Gastroesophageal sphincter (tissue), 3 donors: ENCODE measurements at regions not wholly inside any gene's neighbourhood (a gene's known extent, or its start where the extent isn't known, plus 50 kb on each side); places are given as distances from the start of the nearest gene placed in this dataset.

Experiments used
- CTCF ChIP-seq, 4 experiments: fragments of 200-600 bp in 2 of 4; fragments of 450-650 bp in 2 of 4; sonication (generic) in 1 of 4; IDR thresholded peaks; one replicate each; pipeline ENCODE4 v1.5.1; 2017 to 2019; ENCODE audit warnings: antibody characterized with exemption in 4 of 4, mild to moderate bottlenecking in 2 of 4, moderate library complexity in 2 of 4
- EP300 ChIP-seq: sonication (generic); formaldehyde crosslinking; IDR thresholded peaks from one replicate; pipeline ENCODE4 v1.6.1; 2017; ENCODE audit warnings: antibody characterized with exemption, mild to moderate bottlenecking
- POLR2A ChIP-seq, 2 donors: fragments of 450-650 bp; IDR thresholded peaks; one replicate each; pipeline ENCODE4 v1.6.1; 2017; ENCODE audit warnings: antibody characterized with exemption in 2 of 2, mild to moderate bottlenecking in 2 of 2, moderate library complexity in 1 of 2

GRCh38 chr13:73681015-73681414 lies 453.2 kb downstream of the KLF12 start:
- TF ChIP-seq POLR2A (IDR thresholded peaks at IDR 0.05) (no peak), CTCF (IDR thresholded peaks at IDR 0.05) (no peak), EP300 (no peak)
